ENCODE measurements at regions not wholly inside any gene's neighbourhood (a gene's known extent, or its start where the extent isn't known, plus 50 kb on each side); places are given as distances from the start of the nearest gene placed in this dataset.

GRCh38 chr1:242761556-242761955 lies 237.1 kb upstream of the PLD5 start:
- DNase-seq (ENCODE audit: low read depth): no peak

GRCh38 chr1:242754926-242755325 lies 230.4 kb upstream of the PLD5 start:
- no peak overlapping the region for H3K4me3 ChIP-seq (ENCODE audit: control insufficient read depth, low read depth, low read length)
- no peak for DNase-seq (ENCODE audit: low read depth)
- TF ChIP-seq, protein P1, sequence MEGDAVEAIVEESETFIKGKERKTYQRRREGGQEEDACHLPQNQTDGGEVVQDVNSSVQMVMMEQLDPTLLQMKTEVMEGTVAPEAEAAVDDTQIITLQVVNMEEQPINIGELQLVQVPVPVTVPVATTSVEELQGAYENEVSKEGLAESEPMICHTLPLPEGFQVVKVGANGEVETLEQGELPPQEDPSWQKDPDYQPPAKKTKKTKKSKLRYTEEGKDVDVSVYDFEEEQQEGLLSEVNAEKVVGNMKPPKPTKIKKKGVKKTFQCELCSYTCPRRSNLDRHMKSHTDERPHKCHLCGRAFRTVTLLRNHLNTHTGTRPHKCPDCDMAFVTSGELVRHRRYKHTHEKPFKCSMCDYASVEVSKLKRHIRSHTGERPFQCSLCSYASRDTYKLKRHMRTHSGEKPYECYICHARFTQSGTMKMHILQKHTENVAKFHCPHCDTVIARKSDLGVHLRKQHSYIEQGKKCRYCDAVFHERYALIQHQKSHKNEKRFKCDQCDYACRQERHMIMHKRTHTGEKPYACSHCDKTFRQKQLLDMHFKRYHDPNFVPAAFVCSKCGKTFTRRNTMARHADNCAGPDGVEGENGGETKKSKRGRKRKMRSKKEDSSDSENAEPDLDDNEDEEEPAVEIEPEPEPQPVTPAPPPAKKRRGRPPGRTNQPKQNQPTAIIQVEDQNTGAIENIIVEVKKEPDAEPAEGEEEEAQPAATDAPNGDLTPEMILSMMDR (conservative IDR thresholded peaks at IDR 0.05; ENCODE audit: control insufficient read depth, insufficient read depth, low read depth, low read length): no peak

More at GRCh38 chr1:242761556-242761955, 237.1 kb upstream of the PLD5 start:
- no peak overlapping the region for H3K4me3 ChIP-seq (ENCODE audit: control insufficient read depth, low read depth, low read length)
- TF ChIP-seq, protein P1 (conservative IDR thresholded peaks at IDR 0.05; ENCODE audit: control insufficient read depth, insufficient read depth, low read depth, low read length): no peak

DNA sequence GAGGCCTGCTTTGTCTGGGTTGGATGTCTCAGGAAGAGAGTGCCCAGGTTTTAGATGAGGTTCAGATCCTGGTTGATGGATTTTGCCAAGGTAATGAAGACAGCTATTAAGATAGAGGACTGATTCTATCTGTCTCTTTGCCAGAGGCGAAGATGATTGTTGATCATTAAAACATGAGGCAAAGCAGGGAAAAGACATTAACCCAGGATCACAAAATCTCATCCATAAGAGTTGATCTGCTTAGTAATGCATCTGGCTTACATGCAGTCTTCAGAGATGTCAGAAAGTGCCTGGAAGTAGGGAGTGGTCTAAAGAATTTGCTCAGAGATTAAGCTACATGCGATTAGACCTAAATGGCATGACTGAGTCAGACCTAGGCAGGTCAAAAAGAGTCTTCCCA lies 229.6 kb upstream of the PLD5 start:
- TF ChIP-seq, protein P1 (conservative IDR thresholded peaks at IDR 0.05; ENCODE audit: control insufficient read depth, insufficient read depth, low read depth, low read length): no peak
- H3K4me3 ChIP-seq (ENCODE audit: control insufficient read depth, low read depth, low read length): no peak overlapping the region
- DNase-seq (ENCODE audit: low read depth): no peak

DNA sequence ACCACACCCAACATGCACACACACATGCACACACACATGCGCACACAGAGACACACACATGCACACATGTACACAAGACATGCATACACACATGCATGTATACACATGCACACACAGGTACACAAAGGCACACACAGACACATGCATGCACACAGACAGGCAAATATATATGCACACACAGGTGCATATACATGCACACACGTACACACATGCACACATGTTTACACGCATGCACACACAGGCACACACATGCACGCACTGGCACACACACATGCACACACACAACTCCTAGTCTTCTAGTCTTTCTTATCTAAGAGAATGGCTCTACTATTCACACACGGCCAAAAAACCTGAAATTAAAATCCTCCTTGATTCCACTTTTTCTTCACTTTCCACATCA lies 222.7 kb upstream of the PLD5 start:
- no peak overlapping the region for H3K4me3 ChIP-seq (ENCODE audit: control insufficient read depth, low read depth, low read length)
- TF ChIP-seq, protein P1 (conservative IDR thresholded peaks at IDR 0.05; ENCODE audit: control insufficient read depth, insufficient read depth, low read depth, low read length): no peak
- no peak for DNase-seq (ENCODE audit: low read depth)

DNA sequence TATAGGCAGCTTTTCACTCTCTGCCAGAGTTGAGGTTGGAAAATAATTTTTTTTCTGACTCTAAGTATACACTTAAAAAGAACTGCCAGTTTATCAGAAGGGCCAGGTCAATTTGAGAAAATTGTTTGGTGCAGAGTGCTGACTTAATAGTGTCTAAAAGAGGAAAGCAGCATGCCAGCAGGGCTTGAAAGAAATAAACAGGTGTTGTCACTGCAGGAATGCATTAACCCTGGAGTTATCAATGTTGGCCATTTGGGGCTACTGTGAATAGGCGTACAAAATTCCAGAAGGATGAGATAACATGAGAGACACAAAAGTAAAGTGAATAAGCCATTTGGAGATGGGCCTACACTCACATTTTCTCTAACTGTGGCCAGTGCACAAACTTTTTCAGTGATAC lies 220.6 kb upstream of the PLD5 start:
- TF ChIP-seq, protein P1 (conservative IDR thresholded peaks at IDR 0.05; ENCODE audit: control insufficient read depth, insufficient read depth, low read depth, low read length): no peak
- no peak for DNase-seq (ENCODE audit: low read depth)
- H3K4me3 ChIP-seq (ENCODE audit: control insufficient read depth, low read depth, low read length): no peak overlapping the region

- TF ChIP-seq, protein P1 (conservative IDR thresholded peaks at IDR 0.05; ENCODE audit: control insufficient read depth, insufficient read depth, low read depth, low read length): no peak
- DNase-seq (ENCODE audit: low read depth): no peak
- H3K4me3 ChIP-seq (ENCODE audit: control insufficient read depth, low read depth, low read length): no peak overlapping the region
Measured at GRCh38 chr1:242743983-242744780, 219.7 kb upstream of the PLD5 start.

Measured in fibroblast of mammary gland (primary cell).